ENCODE measurements at regions not wholly inside any gene's neighbourhood (a gene's known extent, or its start where the extent isn't known, plus 50 kb on each side); places are given as distances from the start of the nearest gene placed in this dataset.

GRCh38 chr1:199847021-199847420, 180.5 kb upstream of the NR5A2 start:
- POLR2A ChIA-PET (ENCODE audit: low non-redundant PET), result no interaction called here
- CTCF ChIA-PET, result no interaction called here
- no TSS peak for BruUV-seq (replicated peaks)
- no peaks in the 10 kb centered on the region for H3K36me3 ChIP-seq (ENCODE audit: insufficient read depth, low read length, poor library complexity, severe bottlenecking)
- no peak overlapping the region for H3K4me3 ChIP-seq (ENCODE audit: low read depth, low read length, poor library complexity, severe bottlenecking)
- DNase-seq (ENCODE audit: low spot score), result no peak
- no peaks in the 10 kb centered on the region for H3K27me3 ChIP-seq (replicated peaks; ENCODE audit: insufficient read depth, low read depth, low read length, poor library complexity)
- intact Hi-C loops (cut with micrococcal nuclease; ENCODE audit: unreplicated experiment), result no loop called here
- H3K27ac ChIP-seq (ENCODE audit: low read depth, low read length, poor library complexity, severe bottlenecking), result no peak overlapping the region
- H3K4me1 ChIP-seq (ENCODE audit: insufficient read depth, low read length, poor library complexity, severe bottlenecking), result no peaks in the 10 kb centered on the region
- no peaks in the 10 kb centered on the region for H3K9me3 ChIP-seq (ENCODE audit: low read depth, low read length, poor library complexity, severe bottlenecking)
- TF ChIP-seq CTCF (conservative IDR thresholded peaks at IDR 0.05; ENCODE audit: low read depth, low read length), result no peak
- TF ChIP-seq EZH2 (IDR thresholded peaks at IDR 0.05; ENCODE audit: borderline replicate concordance, low read depth, low read length, poor library complexity, severe bottlenecking), result no peak

- CTCF ChIA-PET, result no interaction called here
- no peaks in the 10 kb centered on the region for H3K36me3 ChIP-seq (ENCODE audit: insufficient read depth, low read length, poor library complexity, severe bottlenecking)
- intact Hi-C loops (cut with micrococcal nuclease; ENCODE audit: unreplicated experiment), result no loop called here
- no peak for DNase-seq (ENCODE audit: low spot score)
- H3K4me3 ChIP-seq (ENCODE audit: low read depth, low read length, poor library complexity, severe bottlenecking), result no peak overlapping the region
- no peaks in the 10 kb centered on the region for H3K9me3 ChIP-seq (ENCODE audit: low read depth, low read length, poor library complexity, severe bottlenecking)
- POLR2A ChIA-PET (ENCODE audit: low non-redundant PET), result no interaction called here
- no peak for TF ChIP-seq CTCF (conservative IDR thresholded peaks at IDR 0.05; ENCODE audit: low read depth, low read length)
- H3K27ac ChIP-seq (ENCODE audit: low read depth, low read length, poor library complexity, severe bottlenecking), result no peak overlapping the region
- H3K27me3 ChIP-seq (replicated peaks; ENCODE audit: insufficient read depth, low read depth, low read length, poor library complexity), result no peaks in the 10 kb centered on the region
- no TSS peak for BruUV-seq (replicated peaks)
- H3K4me1 ChIP-seq (ENCODE audit: insufficient read depth, low read length, poor library complexity, severe bottlenecking), result no peaks in the 10 kb centered on the region
Observed at GRCh38 chr1:199851439-199852140, 175.9 kb upstream of the NR5A2 start.

GRCh38 chr1:199854686-199855321, 172.7 kb upstream of the NR5A2 start:
- Histone ChIP-seq H3K4me1 (ENCODE audit: insufficient read depth, low read length, poor library complexity, severe bottlenecking) (no peaks in the 10 kb centered on the region), H3K27me3 (replicated peaks; ENCODE audit: insufficient read depth, low read depth, low read length, poor library complexity) (no peaks in the 10 kb centered on the region), H3K9me3 (ENCODE audit: low read depth, low read length, poor library complexity, severe bottlenecking) (no peaks in the 10 kb centered on the region), H3K36me3 (ENCODE audit: insufficient read depth, low read length, poor library complexity, severe bottlenecking) (no peaks in the 10 kb centered on the region), H3K4me3 (ENCODE audit: low read depth, low read length, poor library complexity, severe bottlenecking) (no peak overlapping the region), H3K27ac (ENCODE audit: low read depth, low read length, poor library complexity, severe bottlenecking) (no peak overlapping the region)
- DNase-seq (ENCODE audit: low spot score), result no peak
- ChIA-PET CTCF (no interaction called here), POLR2A (ENCODE audit: low non-redundant PET) (no interaction called here)
- TF ChIP-seq CTCF (conservative IDR thresholded peaks at IDR 0.05; ENCODE audit: low read depth, low read length) (no peak), EZH2 (IDR thresholded peaks at IDR 0.05; ENCODE audit: borderline replicate concordance, low read depth, low read length, poor library complexity, severe bottlenecking) (no peak)
- BruUV-seq (replicated peaks), result no TSS peak
- intact Hi-C loops (cut with micrococcal nuclease; ENCODE audit: unreplicated experiment), result no loop called here

Data from A673 (cell line).